ENCODE measurements at regions not wholly inside any gene's neighbourhood (a gene's known extent, or its start where the extent isn't known, plus 50 kb on each side); places are given as distances from the start of the nearest gene placed in this dataset.

DNA sequence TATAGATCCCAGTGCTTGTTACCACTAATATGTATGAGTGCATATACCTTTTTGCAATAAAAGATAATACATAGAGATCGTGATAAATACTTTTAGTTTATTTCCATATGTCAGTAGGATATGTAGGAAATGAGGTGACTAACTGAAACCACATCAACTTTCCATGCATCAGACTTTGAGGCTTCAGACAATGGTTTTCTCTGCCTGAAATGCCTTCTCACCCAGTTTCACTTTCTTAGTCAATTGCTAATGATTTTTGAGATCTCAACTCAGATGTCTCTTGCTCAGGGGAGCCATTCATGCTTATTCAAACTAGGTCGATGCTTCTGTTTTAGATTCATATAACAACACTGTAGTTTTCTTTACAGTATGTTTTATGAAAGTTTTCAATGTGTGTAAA, 626.6 kb upstream of the ADGRB3 start:
- TF ChIP-seq, protein P1, sequence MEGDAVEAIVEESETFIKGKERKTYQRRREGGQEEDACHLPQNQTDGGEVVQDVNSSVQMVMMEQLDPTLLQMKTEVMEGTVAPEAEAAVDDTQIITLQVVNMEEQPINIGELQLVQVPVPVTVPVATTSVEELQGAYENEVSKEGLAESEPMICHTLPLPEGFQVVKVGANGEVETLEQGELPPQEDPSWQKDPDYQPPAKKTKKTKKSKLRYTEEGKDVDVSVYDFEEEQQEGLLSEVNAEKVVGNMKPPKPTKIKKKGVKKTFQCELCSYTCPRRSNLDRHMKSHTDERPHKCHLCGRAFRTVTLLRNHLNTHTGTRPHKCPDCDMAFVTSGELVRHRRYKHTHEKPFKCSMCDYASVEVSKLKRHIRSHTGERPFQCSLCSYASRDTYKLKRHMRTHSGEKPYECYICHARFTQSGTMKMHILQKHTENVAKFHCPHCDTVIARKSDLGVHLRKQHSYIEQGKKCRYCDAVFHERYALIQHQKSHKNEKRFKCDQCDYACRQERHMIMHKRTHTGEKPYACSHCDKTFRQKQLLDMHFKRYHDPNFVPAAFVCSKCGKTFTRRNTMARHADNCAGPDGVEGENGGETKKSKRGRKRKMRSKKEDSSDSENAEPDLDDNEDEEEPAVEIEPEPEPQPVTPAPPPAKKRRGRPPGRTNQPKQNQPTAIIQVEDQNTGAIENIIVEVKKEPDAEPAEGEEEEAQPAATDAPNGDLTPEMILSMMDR (IDR thresholded peaks at IDR 0.05) = no peak
- TF ChIP-seq ZFX (IDR thresholded peaks at IDR 0.05; ENCODE audit: borderline replicate concordance) = no peak
